ENCODE measurements at regions not wholly inside any gene's neighbourhood (a gene's known extent, or its start where the extent isn't known, plus 50 kb on each side); places are given as distances from the start of the nearest gene placed in this dataset.
"Not testable (repeated sequence)": the region's sequence is repeated elsewhere in the genome, so short reads cannot be mapped to it uniquely, and the experiment has no call there.

DNA sequence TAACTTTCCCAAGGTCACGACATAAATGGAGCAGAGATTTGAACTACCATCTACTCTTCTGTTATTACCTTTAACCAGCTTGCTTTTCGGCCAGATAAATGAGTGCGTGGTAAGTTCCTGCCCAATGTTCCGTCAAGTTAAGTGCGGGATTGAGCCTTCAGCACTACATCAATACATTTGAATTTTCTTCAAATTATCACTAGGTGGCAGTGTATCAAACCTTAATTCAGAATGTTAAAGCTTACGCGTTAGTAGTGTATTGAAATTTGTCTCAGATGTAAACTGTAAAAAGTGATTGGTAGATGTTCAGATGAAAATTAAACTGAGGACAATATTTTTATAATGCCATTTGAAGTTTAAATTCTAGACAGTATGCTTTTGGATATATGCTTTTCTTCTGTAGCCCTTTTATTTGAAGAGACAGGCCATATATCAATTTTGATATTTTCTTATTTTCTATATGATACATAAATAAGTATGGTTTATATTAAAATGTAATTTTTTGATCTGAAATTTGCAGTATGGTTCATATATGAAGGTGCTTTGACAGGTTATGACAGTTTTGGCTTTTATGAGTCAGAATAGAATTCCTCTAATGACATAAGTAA, 681.3 kb downstream of the ADCYAP1 start:
- no peak for DNase-seq

DNA sequence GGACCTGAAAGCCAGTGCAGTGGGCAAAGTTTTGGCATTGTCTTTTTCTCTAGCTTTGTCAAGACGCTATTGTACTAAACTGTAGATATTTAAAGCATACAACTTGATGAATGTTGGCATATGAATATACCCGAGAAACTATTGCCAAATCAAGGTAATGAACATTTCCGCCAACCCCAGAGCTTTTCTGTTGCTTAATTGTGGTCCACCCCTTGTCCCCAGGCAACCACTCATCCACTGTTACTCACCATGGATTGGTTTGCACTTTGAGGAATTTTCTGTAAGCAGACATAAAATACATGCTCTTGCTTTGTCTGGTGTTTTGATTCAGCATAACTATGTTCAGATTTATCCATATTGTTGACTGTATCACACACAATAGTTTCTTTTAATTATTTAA, 688.4 kb downstream of the ADCYAP1 start:
- no peak for DNase-seq

DNA sequence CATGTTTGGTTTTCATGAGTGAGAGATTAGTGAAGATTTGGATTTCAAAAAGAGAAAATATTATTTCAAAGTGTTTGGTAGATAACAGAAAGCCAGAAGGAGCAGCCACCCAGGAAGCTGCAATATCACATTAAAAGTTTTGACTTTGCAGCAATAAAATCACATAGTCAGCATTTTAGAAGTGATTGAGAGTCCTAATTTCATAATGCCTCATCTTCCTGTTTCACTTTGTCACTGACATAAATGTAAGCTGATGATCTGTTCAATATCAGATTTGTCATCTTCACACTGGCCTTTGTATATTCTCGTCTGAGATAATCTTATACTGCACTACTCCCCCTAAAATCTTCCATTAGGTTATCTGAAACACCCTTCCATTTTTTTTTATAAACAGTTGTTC, 690.5 kb downstream of the ADCYAP1 start:
- DNase-seq: no peak

DNA sequence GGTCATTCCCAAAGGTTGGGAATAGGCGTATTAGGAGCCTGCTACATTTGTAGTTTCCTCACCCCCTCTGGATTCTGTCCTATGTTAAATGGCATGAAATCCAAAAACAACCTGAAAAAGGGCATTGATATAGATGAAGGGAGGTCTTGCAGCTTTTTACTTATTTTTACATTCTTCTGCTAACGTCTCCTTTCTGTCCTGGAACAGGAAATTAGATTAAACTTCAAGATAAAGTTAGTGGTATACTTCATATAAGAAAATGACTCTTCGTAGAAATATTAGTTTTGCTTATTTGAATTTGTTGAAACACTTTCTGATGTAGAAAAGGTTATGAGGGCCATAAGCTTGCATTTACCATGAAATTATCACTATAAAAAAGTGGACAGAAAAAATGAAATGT, 694.5 kb downstream of the ADCYAP1 start:
- DNase-seq: no peak

DNA sequence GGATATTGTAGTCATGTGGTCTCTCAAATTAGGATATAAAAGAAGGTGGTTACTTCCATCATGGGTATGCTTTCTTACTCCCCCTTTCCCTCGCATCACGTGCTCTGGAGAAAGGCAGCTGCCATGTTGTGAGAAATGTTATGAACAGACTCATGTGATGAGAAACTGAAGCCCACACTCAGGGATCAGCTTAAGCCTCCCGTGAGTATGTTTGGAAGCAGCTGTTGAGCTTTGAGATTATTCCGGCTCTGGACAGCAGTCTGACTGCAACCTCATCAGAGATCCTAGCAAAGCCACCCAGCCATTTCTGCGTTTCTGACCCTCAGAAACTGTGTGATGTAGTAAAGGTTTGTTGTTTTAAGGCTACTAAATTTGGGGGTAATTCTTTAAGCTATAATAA, 700.1 kb downstream of the ADCYAP1 start:
- DNase-seq: no peak

DNA sequence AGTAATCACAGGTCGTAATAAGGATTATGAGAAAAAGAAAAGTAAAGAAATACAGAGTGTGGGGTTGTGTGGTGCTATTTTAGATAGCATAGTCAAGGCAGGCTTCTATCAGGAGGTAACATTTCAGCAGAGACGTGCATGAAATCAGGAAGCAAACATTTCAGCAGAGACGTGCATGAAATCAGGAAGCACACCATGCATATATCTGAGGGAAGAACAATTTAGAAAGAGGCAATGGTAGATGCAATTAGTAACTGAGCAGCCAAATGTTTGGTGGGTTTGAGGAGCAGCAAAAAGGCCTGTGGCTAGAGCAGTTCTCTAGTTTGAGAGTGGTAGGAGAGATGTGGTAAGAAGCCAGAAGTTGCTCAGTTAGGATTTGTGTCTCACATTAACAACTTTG, 713.7 kb downstream of the ADCYAP1 start:
- DNase-seq: no peak

DNA sequence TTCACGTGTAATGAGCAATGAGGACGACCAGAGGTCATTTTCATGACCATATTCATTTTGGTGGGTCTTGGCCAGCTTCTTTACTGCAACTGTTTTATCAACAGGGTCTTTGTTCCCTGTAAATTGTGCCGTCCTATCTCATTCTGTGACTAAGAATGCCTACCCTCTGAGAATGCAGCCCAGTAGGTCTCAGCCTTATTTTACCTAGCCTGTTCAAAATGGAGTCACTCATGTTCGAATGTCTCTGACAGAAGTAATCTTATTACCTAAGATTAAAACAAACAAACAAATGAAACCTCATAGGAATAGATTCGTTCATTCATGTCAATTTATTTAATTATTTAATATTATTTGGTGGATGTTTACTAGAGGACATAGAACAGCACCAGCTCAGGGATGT, 714.8 kb downstream of the ADCYAP1 start:
- DNase-seq: no peak

DNA sequence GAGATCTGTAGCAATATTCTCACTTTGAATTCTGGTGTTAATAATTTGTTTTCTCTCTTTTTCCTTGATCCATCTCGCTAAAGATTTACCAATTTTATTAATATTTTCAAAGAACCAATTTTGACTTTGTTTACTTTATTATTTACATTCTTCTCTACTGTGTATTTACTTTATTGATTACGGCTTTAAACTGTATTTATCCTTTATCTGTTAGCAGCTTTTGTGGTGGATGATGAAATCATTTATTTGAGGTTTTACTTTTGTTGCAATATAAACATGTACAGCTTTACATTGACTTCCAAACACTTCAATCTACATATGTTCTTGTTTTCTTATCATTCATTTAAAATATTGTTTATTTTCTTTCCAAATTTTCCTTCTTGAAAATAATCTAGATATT, 719.9 kb downstream of the ADCYAP1 start:
- no peak for DNase-seq

DNA sequence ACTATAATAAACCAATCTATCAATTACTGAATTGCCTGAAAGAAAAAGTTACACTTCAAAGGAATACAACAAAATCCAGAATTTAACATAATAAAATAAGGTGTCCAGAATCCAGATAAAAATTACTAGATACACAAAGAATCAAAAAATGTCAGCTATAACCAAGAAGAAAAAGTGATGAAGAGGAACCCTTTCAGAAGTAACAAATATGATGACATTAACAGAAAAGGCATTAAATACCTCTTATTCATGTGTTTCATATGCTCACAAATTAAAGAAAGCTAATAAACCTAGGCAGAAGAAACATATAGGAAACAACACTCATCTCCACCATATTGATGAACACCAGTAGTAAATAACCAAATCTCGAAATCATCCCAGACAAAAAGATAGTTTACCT, 722.8 kb downstream of the ADCYAP1 start:
- DNase-seq: no peak

DNA sequence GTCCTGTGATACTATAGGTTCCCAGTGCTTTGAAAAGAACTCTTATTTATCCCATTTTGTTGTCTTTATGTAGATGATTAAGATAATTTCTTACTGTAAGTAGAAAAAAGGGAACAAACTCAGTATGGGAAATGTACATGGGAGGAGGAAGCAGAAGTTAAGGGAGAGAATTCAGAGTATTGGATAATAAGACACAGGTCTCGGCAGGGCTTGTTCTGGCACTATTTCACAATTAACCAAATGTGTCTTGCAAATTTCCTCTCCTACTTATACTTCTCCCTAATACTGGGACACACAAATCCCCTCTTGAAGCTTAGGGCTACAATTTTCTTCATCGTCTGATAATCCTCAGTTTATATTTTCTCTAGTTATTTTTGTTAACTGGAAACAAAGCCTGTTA, 744.0 kb downstream of the ADCYAP1 start:
- DNase-seq: no peak

DNA sequence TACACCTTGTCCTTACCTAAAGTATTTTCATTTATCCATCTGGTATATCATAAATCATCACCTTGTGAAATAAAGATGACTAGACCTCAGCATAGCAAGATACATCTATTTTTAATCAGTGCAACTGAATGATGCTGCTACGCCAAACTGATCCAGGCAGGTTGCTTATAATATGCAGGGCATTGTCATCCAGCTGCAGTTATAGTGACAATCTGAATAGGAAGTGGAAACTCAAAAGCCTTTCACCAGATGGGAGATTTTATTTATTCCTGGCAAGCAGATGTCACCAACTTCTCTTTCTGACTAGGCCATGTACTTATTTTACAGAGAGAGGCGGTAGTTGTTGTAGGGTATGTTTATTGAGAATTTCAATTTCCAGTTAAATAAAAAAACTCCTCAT, 747.3 kb downstream of the ADCYAP1 start:
- DNase-seq: no peak

DNA sequence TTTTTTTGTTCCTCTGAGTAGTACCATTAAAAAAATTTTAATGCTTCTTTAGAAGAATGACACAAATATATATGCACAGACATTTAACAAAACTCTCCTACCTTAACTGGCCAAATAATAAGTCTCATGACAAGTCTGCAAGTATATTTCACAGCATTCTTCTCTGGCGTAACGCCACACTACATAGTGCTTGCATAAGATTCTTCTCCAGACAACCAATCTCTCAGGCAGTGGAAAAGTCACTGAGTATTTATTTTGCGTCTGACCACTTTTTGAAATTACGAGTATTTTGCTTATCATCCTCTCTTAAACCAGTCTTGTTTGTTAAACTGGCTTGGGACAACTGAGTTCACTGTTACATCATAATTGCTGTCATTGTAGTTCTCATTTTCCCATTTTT, 749.2 kb downstream of the ADCYAP1 start:
- DNase-seq: no peak

DNA sequence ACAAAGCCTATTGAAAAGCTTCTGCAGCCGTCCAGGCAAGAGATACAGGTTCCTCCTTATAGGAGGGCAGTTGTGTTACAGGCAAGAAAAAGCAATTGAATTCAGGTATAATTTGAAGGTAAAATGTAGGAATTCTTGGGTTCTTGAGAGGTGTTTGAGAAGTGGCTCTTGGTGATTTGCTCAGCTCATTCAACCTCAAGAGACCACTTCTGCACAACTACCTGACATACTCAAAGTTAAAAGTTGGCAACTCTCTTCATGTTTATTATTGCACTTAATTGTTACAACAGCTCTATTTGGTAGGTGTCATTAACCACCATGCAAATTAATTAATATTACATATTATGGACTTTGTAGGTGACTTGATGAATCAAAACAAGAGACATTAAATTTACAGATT, 753.2 kb downstream of the ADCYAP1 start:
- DNase-seq: no peak

DNA sequence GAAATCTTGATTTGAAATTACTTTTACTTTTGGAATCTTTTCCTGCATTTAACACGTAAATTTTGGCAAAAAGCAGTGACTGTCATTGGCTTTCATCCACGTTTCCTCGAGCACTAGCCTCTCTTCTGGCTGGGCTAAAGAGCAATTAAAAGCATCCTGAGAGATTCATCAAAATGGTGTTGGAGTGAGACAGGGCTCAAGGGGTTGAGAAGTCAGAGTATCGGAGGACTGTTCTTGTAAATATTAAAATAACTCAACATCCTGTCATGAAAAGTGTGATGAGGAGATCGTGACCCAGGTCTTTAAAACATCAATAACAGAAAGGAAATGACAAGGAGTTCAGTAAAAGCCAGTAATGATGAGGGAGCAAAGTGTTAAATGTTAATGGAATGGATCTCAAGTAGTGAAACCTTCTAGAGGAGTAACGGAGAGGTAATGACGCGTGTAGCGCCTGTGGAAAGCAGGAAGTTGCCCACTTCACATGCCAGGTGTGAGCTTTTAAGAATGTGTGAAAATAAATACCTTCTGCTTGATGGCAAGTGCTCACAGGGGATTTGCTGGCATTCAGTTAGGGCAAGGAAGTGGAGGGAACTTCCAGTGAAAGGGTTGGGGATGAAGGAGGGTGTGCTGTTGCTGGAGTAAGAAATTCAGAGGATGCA, 754.4 kb downstream of the ADCYAP1 start:
- no peak for DNase-seq

DNA sequence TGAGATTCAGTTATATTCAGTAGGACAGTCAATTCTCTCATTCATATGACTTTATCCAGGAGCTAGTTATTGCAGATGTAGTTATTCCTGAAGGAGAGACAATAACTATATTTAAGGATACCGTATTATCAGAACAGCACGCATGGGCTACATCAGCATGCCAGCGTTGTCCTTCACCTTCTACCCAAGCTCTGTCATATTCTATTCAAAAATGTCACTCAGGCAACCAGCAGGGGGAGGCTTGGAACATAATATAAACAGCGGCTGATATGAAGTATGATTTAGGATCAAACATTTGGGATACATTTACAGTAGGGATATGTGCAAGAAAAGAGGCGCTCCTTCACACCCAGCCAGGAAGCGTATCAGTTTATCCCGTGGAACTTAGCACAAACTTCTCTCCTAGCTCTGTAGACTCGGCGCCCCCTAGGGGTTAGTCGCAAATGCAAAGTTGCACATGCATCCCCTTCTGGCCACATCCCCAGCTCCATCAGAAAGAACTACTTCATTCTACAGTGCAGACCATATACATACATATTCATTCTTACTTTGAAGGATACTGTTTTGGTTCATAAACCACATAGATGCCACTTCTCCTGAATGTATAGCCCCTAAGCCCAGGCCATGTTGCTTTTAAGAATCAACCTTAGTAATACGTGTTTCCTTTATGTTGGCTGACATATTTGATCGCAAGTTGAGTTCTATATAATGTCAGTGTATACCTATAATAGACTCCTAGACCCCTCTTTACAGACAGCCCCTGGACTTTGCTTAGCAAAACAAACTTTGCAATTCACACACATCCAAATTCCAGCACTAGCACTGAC, 759.4 kb downstream of the ADCYAP1 start:
- DNase-seq: no peak

DNA sequence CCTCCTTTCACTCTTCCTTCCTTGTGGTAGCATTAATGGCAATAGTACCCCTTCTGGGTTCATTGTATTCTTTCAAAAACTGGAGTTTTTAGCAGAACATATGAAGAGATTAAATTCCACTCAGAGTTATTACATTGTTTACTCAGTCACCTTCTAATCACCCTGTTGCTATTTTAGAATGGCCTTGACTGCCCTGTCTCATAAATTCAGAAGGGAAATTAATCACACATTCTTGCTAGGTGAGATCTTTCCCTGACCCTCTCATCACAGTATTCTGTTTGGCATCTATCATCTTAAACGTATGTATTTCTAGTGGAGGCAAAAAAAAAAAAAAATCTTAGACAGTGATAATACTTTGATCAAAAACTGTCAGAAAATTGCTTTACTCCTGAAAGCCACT, 760.4 kb downstream of the ADCYAP1 start:
- DNase-seq: no peak

DNA sequence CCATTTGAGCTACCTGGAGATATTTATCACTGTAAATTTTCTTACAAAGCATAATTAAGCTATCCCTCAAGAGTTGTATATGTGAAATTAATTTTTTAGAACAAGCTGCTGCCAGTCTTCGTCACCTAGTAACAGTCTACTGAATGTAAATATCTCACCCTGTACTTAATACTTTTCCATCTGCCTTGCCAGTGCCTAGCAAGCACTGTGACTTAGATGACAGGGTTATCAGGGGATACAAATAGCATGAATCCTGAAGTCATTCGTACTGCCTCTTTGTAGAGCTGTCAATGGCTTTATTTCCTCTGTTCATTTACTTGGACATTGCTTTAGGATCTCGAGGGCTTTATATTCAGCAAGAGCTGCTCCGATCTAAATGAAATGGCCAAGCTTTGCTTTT, 763.6 kb downstream of the ADCYAP1 start:
- no peak for DNase-seq

DNA sequence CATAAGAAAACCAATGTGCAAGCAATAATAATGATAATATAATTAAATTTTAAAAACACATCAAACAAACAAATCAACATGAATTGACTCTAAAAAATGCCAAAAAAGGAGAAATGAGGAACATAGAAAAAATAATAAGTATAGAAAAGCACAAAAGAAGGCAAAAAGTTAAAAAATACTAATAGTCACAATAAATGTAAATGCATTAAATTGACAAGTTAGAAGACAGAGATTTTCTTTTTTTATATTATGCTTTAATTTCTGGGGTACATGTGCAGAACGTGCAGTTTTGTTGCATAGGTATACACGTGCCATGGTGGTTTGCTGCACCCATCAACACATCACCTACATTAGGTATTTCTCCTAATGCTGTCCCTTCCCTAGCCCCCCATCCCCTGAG, 767.0 kb downstream of the ADCYAP1 start:
- not testable (repeated sequence) for DNase-seq

DNA sequence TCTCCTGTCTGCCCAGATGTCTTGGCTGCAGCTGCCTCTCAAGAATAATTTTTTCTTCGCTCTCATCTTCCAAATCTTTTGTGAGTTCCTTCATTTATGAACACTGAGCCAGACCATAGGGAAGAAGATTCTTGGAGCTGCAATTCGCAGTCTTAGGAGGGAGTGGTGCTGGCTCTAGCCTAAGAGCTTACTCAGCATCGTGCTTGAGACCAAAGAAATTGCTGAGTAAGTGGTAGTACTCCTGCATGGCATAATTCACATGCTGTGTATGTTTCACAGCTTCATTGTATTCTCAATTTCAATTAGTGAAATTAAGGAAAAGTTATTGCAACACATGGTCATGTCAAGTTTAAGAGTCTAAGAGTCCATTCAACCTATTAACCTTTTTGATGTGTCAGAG, 771.7 kb downstream of the ADCYAP1 start:
- DNase-seq: no peak

DNA sequence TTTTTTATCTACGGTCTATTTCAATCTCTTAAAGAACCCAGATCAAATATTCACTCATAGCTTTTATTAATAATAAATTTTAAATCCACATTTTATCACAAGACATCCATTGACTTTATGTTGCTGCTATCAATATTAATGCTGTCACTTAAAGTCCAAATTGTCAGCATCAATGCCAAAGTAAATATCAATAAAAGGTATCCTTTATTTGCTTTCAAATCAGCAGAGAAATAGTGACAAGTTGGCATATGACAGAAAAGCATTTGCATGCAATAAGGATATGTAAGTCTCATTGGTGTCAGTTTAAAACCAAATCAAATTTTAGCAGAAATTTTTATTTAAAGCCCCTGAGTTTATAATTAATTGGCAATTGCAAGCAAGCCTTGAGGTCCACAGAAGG, 775.4 kb downstream of the ADCYAP1 start:
- DNase-seq: no peak

DNA sequence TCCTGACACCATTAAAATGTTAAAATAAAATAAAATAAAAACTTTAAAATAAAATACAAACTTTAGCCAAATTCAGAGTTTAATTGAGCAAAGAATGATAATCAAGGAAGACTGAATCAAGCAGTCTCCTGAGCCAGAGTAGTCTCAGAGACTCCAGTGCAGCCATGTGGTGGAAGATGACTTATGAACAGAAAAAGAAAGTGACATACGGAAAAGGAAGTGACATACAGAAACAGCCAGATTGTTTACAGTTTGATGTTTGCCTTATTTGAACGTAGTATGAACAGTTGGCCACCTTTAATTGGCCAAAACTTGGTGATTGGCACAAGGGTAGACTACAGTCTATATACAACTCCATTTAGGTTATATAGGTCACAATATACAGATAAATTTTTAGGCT, 787.2 kb downstream of the ADCYAP1 start:
- no peak for DNase-seq

DNA sequence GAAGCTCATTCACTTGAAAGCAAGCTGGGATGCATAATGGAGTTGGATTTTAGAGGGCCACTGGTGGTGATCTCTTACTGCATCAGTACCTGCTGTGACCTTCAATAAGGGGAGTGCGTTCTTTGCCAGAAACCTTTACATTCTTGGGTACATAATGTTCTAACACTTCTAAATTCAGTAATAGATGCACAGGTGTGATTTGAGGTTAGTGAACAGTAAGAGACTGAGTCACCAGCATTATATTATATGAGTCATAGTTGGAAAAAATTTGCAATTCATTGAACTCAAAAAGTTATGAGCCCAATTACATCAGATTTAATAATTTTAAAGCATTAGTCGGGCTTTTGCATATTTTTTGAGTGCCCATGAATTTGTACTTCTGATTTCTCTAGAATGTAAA, 803.3 kb downstream of the ADCYAP1 start:
- DNase-seq: no peak

DNA sequence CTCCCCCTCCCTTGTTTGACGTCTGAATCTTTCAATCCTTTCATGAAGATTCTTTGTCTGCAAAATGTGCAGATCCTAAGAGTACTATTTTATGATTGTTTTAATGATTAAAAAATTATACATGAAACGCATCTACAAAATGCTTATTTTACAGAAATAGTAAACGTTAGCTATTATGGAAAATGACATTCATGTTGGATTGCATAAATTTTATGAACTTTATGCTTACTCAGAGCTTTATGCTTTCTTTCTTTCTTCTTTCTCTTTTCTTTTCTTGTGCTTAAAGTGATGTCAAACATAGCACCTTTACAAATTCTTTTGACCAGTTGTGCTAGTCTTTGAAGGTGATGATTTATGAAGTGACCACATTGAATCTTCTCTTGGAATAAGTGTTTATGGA, 805.4 kb downstream of the ADCYAP1 start:
- no peak for DNase-seq

DNA sequence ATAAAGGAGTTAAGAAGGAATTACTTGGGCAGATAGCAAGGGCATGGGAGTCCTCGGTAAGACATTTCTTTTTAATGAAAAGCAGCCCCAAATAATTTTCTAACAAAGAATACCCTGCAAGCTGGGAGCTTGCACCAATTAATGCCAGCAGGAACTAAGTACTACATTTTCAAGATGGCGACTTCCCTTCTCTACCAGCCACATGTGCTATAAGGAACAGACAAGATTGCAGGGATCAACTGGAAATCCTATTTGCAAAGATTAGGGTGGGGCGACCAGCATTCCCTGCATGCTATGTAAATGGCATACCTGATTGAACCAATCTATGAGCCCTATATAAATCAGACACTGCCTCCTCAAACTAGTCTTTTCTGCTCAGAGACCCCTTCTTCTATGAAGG, 827.5 kb downstream of the ADCYAP1 start:
- no peak for DNase-seq

Measured in stimulated activated naive CD4-positive, alpha-beta T cell treated with Interleukin-2 at 50 U/mL for 16 hours (primary cell).